Endothelial cell (in vitro differentiated cells): ENCODE measurements at regions not wholly inside any gene's neighbourhood (a gene's known extent, or its start where the extent isn't known, plus 50 kb on each side); places are given as distances from the start of the nearest gene placed in this dataset.

ENCODE experiments used
- DNase-seq: peaks from one replicate; pipeline ENCODE4 v3.0.0; 2021; ENCODE audit warnings: low spot score
- H3K27ac Mint-ChIP-seq: one replicate; pipeline ENCODE4 v1.8.0; 2021; ENCODE audit warnings: mixed read lengths, inconsistent platforms; ENCODE audit not compliant: unreplicated experiment
- H3K27me3 Mint-ChIP-seq: one replicate; pipeline ENCODE4 v1.8.0; 2021; ENCODE audit warnings: mild to moderate bottlenecking, moderate library complexity, mixed read lengths, inconsistent platforms; ENCODE audit not compliant: unreplicated experiment
- H3K36me3 Mint-ChIP-seq: one replicate; pipeline ENCODE4 v1.8.0; 2021; ENCODE audit warnings: mild to moderate bottlenecking, low read depth, mixed read lengths, inconsistent platforms; ENCODE audit not compliant: unreplicated experiment
- H3K4me1 Mint-ChIP-seq: one replicate; pipeline ENCODE4 v1.8.0; 2021; ENCODE audit warnings: mild to moderate bottlenecking, mixed read lengths, inconsistent platforms; ENCODE audit not compliant: unreplicated experiment
- H3K4me3 Mint-ChIP-seq: one replicate; pipeline ENCODE4 v1.8.0; 2021; ENCODE audit warnings: mild to moderate bottlenecking, mixed read lengths, inconsistent platforms; ENCODE audit not compliant: unreplicated experiment
- H3K9me3 Mint-ChIP-seq: one replicate; pipeline ENCODE4 v1.8.0; 2021; ENCODE audit warnings: mixed read lengths, inconsistent platforms; ENCODE audit not compliant: unreplicated experiment
- TF ChIP-seq, protein P1 (sequence below): fragments of 200-600 bp; sonication (generic); IDR thresholded peaks from one replicate; pipeline ENCODE4 v1.5.0; 2021; ENCODE audit warnings: antibody characterized with exemption; ENCODE audit not compliant: unreplicated experiment

DNA sequence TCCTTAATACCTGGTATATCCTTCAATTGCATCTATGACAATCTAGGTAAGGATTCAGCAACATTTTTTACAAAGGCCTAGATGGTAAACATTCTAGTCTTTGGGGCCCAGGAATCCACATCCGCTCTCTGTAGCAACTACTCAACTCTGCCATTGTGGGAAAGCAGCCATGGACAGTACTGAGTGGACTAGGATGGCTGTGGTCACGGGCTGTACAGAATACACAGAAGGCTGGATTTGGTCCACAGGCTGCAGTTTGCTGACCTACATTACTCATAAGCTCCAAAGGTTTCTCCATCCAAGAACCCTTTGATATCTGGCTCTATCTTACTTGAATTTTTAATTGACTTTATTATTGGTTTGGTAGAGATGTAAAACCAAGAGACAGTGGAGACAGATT lies 418.3 kb upstream of the LRRTM1 start:
- DNase-seq, result no peak
- H3K9me3 Mint-ChIP-seq, result no peaks in the 10 kb centered on the region
- no peak overlapping the region for H3K4me3 Mint-ChIP-seq
- H3K27me3 Mint-ChIP-seq, result peaks cover 1% of the 10 kb centered on the region
- H3K4me1 Mint-ChIP-seq, result no peaks in the 10 kb centered on the region
- H3K36me3 Mint-ChIP-seq, result no peaks in the 10 kb centered on the region
- TF ChIP-seq, protein P1, sequence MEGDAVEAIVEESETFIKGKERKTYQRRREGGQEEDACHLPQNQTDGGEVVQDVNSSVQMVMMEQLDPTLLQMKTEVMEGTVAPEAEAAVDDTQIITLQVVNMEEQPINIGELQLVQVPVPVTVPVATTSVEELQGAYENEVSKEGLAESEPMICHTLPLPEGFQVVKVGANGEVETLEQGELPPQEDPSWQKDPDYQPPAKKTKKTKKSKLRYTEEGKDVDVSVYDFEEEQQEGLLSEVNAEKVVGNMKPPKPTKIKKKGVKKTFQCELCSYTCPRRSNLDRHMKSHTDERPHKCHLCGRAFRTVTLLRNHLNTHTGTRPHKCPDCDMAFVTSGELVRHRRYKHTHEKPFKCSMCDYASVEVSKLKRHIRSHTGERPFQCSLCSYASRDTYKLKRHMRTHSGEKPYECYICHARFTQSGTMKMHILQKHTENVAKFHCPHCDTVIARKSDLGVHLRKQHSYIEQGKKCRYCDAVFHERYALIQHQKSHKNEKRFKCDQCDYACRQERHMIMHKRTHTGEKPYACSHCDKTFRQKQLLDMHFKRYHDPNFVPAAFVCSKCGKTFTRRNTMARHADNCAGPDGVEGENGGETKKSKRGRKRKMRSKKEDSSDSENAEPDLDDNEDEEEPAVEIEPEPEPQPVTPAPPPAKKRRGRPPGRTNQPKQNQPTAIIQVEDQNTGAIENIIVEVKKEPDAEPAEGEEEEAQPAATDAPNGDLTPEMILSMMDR, result no peak
- H3K27ac Mint-ChIP-seq, result no peak overlapping the region

DNA sequence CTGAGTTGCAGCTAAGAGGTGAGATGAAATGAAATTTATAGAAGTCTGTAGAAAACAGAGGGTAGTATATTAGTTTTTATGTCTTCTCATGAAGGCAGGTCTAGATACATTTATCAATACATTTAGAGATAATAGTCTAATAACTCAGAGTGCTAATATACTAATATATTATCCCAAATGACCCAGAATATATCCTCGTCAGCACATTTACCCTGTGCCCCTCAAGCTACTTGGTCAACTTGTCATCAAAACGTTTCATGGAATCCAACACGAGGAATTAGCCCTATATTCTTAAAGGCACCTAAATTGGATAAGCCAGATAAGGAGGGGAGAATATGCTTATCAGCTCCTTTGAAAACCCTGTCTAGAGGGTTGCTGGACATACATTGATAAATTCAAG lies 415.1 kb upstream of the LRRTM1 start:
- Mint-ChIP-seq H3K36me3 (no peaks in the 10 kb centered on the region), H3K4me3 (no peak overlapping the region), H3K27me3 (no peaks in the 10 kb centered on the region), H3K27ac (no peak overlapping the region), H3K9me3 (no peaks in the 10 kb centered on the region), H3K4me1 (no peaks in the 10 kb centered on the region)
- TF ChIP-seq, protein P1, result no peak
- no peak for DNase-seq

DNA sequence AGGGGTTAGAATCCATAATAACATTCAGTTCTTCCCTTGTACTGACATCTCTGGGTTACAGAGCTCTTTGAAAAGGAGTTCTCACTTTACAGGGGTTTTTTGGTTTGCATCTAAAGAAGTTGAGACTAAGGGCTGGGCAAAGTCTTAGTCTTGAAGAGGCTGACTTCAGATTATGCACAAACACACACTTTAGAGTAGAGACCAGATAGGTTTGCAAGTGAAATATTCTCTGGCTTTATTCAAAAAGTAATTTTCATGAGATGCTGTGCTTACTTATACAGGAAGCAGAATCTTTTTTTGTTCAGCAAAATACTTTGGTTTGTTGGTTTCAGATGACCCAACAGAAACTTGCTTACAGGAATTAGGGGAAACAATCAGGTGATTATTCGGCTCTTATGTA lies 410.9 kb upstream of the LRRTM1 start:
- H3K36me3 Mint-ChIP-seq, result no peaks in the 10 kb centered on the region
- H3K27me3 Mint-ChIP-seq, result no peaks in the 10 kb centered on the region
- H3K4me3 Mint-ChIP-seq, result no peak overlapping the region
- no peaks in the 10 kb centered on the region for H3K4me1 Mint-ChIP-seq
- DNase-seq, result no peak
- TF ChIP-seq, protein P1, result no peak
- H3K9me3 Mint-ChIP-seq, result no peaks in the 10 kb centered on the region
- no peak overlapping the region for H3K27ac Mint-ChIP-seq

DNA sequence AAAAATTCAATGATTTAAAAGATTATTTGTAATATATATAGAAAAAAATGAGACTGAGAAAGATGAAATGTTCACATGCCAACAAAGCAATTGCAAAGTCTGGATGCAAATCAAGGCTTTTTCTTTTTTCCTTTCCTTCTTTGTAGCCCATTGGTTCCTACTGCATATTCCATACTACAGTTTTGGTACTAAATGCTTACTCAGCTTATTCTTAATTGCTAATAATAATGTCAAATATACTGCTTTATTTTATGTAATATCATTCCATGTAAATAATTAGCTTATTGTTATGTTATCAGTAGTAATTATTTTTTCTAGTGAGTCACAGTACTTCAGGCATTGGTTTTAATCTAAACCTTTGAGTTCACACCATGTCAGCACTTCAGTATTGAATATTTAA lies 407.4 kb upstream of the LRRTM1 start:
- H3K27ac Mint-ChIP-seq, result no peak overlapping the region
- H3K27me3 Mint-ChIP-seq, result no peaks in the 10 kb centered on the region
- no peaks in the 10 kb centered on the region for H3K4me1 Mint-ChIP-seq
- no peak for DNase-seq
- no peaks in the 10 kb centered on the region for H3K9me3 Mint-ChIP-seq
- no peak overlapping the region for H3K4me3 Mint-ChIP-seq
- no peaks in the 10 kb centered on the region for H3K36me3 Mint-ChIP-seq
- TF ChIP-seq, protein P1, result no peak

DNA sequence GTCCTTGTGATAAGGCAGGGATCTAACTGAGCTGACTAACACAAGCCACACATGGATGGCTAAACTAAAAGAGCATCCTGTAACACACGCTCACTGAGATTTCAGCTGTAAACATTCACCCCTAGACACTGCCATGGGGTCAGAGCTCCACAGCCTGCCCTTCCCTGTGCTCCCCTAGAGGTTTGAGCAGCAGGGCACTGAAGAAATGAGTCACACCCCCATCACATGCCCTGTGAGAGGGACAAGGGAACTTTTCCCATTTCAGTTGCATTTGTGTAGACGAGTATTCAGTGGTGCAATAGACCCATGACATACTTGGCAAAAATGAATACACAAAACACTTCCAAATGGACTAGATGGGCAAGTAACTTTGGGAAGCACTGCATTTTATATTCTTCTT lies 402.4 kb upstream of the LRRTM1 start:
- H3K27me3 Mint-ChIP-seq, result no peaks in the 10 kb centered on the region
- peaks cover 8% of the 10 kb centered on the region for H3K4me1 Mint-ChIP-seq
- no peak overlapping the region for H3K27ac Mint-ChIP-seq
- no peaks in the 10 kb centered on the region for H3K36me3 Mint-ChIP-seq
- no peak overlapping the region for H3K4me3 Mint-ChIP-seq
- DNase-seq, result no peak
- TF ChIP-seq, protein P1, result no peak
- no peaks in the 10 kb centered on the region for H3K9me3 Mint-ChIP-seq
